ENCODE measurements at regions not wholly inside any gene's neighbourhood (a gene's known extent, or its start where the extent isn't known, plus 50 kb on each side); places are given as distances from the start of the nearest gene placed in this dataset.

- Histone ChIP-seq H3K9me3 (no peaks in the 10 kb centered on the region), H3K27me3 (no peaks in the 10 kb centered on the region), H3K4me1 (peaks cover 9% of the 10 kb centered on the region), H3K27ac (no peak overlapping the region), H3K36me3 (replicated peaks in 1 of 2; ENCODE audit: insufficient read depth in 1 of 2, low read depth in 2 of 2) (no peaks in the 10 kb centered on the region), H3K4me3 (no peak overlapping the region)
- intact Hi-C loops (cut with DNase I) = no loop called here
- ATAC-seq = no peak
- TF ChIP-seq CTCF (IDR thresholded peaks at IDR 0.05) (no peak), POLR2A (IDR thresholded peaks at IDR 0.05) (no peak)
- 29 to 31% methylated on average over 3 of the region's 3 CpGs for WGBS, 2 donors
- DNase-seq = no peak
Measured at GRCh38 chr4:116512552-116512951, 572.8 kb downstream of the TRAM1L1 start.

GRCh38 chr4:116501954-116502353, 583.4 kb downstream of the TRAM1L1 start:
- WGBS, 2 donors = 76 to 78% methylated on average over 4 of the region's 4 CpGs
- no peaks in the 10 kb centered on the region for H3K27me3 ChIP-seq
- no peak overlapping the region for H3K4me3 ChIP-seq

GRCh38 chr4:116500225-116500624, 585.2 kb downstream of the TRAM1L1 start:
- 61 to 69% methylated on average over 2 of the region's 2 CpGs for whole genome bisulfite sequencing, 2 donors

More at GRCh38 chr4:116501954-116502353, 583.4 kb downstream of the TRAM1L1 start:
- TF ChIP-seq POLR2A (IDR thresholded peaks at IDR 0.05) (no peak), CTCF (IDR thresholded peaks at IDR 0.05) (no peak)
- DNase-seq (no peak), ATAC-seq (no peak)
- Histone ChIP-seq H3K9me3 (no peaks in the 10 kb centered on the region), H3K4me1 (no peaks in the 10 kb centered on the region), H3K36me3 (replicated peaks in 1 of 2; ENCODE audit: insufficient read depth in 1 of 2, low read depth in 2 of 2) (no peaks in the 10 kb centered on the region), H3K27ac (no peak overlapping the region)
- intact Hi-C loops (cut with DNase I) = no loop called here

GRCh38 chr4:116489739-116490138, 595.6 kb downstream of the TRAM1L1 start:
- H3K4me1 ChIP-seq = no peaks in the 10 kb centered on the region
- H3K27ac ChIP-seq = no peak overlapping the region
- no peak for ATAC-seq
- no peaks in the 10 kb centered on the region for H3K9me3 ChIP-seq
- TF ChIP-seq CTCF (IDR thresholded peaks at IDR 0.05) (no peak), POLR2A (IDR thresholded peaks at IDR 0.05) (no peak)
- H3K4me3 ChIP-seq = no peak overlapping the region
- DNase-seq = no peak
- no peaks in the 10 kb centered on the region for H3K36me3 ChIP-seq (replicated peaks in 1 of 2; ENCODE audit: insufficient read depth in 1 of 2, low read depth in 2 of 2)
- H3K27me3 ChIP-seq = no peaks in the 10 kb centered on the region
- intact Hi-C loops (cut with DNase I) = no loop called here

More at GRCh38 chr4:116500225-116500624, 585.2 kb downstream of the TRAM1L1 start:
- Histone ChIP-seq H3K27ac (no peak overlapping the region), H3K36me3 (replicated peaks in 1 of 2; ENCODE audit: insufficient read depth in 1 of 2, low read depth in 2 of 2) (no peaks in the 10 kb centered on the region), H3K4me1 (no peaks in the 10 kb centered on the region), H3K27me3 (no peaks in the 10 kb centered on the region), H3K9me3 (no peaks in the 10 kb centered on the region), H3K4me3 (no peak overlapping the region)
- intact Hi-C loops (cut with DNase I) = no loop called here
- DNase-seq = no peak
- ATAC-seq = no peak
- TF ChIP-seq POLR2A (IDR thresholded peaks at IDR 0.05) (no peak), CTCF (IDR thresholded peaks at IDR 0.05) (no peak)

GRCh38 chr4:116486401-116486800, 599.0 kb downstream of the TRAM1L1 start:
- Histone ChIP-seq H3K4me3 (no peak overlapping the region), H3K36me3 (replicated peaks in 1 of 2; ENCODE audit: insufficient read depth in 1 of 2, low read depth in 2 of 2) (no peaks in the 10 kb centered on the region), H3K27me3 (no peaks in the 10 kb centered on the region), H3K4me1 (no peaks in the 10 kb centered on the region), H3K27ac (no peak overlapping the region), H3K9me3 (no peaks in the 10 kb centered on the region)
- WGBS, 2 donors = 58 to 66% methylated on average over 2 of the region's 2 CpGs
- ATAC-seq (no peak), DNase-seq (no peak)
- intact Hi-C loops (cut with DNase I) = no loop called here
- TF ChIP-seq CTCF (IDR thresholded peaks at IDR 0.05) = no peak
